ENCODE measurements at regions not wholly inside any gene's neighbourhood (a gene's known extent, or its start where the extent isn't known, plus 50 kb on each side); places are given as distances from the start of the nearest gene placed in this dataset.

- DNase-seq = no peak
Measured at GRCh38 chr4:60216752-60217151, 983.4 kb upstream of the ADGRL3 start.

DNA sequence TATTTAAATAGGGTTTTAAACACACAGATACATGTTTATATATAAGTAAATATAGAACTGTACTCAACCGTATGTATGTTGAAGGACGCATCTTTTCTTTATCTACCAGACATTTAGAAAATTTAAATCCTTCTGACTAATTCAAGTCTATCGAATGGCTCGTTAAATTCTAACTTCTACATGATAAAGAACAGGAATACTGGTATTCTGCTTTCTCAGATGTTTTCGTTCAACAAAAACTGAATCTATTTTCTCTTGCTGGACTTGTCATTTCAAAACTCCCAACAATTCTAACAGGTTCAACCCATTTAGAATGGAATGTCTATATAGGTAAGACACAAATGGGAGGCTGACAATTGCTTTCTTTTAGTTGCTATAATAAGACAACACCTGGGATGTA lies 978.3 kb upstream of the ADGRL3 start:
- DNase-seq = no peak

DNA sequence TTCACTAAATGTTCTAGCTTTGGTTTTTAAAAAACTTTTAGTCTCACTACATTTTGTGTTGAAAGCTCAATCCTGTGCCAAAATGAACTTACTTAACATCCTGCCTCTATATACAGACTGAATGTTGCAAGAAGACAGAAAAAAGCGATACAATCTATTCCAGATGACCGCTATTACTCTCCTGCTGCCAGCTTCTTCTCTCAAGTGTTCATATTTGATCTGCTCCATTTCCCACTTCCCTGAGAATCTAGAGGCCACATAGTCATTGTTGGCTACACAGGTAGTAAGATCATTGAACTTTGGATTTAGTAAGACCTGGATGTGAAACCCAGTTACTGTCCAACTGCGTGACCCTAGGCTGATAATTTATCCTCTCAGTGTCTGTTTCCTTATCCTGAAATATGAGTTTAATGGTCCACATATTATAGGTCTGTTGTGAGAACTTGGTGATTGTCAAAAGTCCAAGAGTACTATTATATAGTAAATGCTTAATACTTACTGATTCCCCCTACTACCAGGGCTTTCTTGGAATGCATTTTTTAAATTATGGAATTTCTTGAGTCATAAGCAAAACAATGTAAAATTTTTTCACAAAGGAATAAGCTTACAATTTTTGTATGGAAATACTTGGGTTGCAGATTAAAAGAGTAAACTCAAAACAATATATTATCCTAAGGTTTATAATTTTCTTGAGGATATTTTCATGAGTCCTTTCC lies 976.8 kb upstream of the ADGRL3 start:
- no peak for DNase-seq

GRCh38 chr4:60241866-60242265 lies 958.3 kb upstream of the ADGRL3 start:
- DNase-seq = no peak

DNA sequence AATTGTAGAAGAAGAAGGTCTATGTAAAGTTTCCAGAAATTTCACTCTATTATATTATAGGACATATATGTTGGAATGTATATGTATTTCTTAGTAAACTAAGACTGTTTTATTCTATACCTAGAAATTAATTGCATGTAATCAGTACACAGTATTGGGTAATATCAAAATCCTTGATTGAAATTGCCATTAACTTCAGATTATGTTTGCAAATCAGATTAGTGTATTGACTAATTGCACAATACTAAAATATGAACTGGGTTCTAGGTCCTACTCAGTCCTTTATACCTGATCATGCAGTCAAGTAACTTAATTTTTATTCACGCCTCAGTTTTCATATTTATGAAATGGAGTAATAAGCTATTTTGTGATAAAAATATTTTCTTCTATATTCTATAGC lies 950.3 kb upstream of the ADGRL3 start:
- DNase-seq = no peak

- no peak for DNase-seq
Measured at GRCh38 chr4:60250657-60251056, 949.5 kb upstream of the ADGRL3 start.

- DNase-seq = no peak
Measured at GRCh38 chr4:60259781-60260180, 940.3 kb upstream of the ADGRL3 start.

- DNase-seq = no peak
Measured at GRCh38 chr4:60266505-60266904, 933.6 kb upstream of the ADGRL3 start.

GRCh38 chr4:60296386-60296785 lies 903.7 kb upstream of the ADGRL3 start:
- DNase-seq = no peak

- DNase-seq = no peak
Measured at GRCh38 chr4:60313611-60314178, 886.4 kb upstream of the ADGRL3 start.

GRCh38 chr4:60314416-60314815 lies 885.7 kb upstream of the ADGRL3 start:
- DNase-seq = no peak

DNA sequence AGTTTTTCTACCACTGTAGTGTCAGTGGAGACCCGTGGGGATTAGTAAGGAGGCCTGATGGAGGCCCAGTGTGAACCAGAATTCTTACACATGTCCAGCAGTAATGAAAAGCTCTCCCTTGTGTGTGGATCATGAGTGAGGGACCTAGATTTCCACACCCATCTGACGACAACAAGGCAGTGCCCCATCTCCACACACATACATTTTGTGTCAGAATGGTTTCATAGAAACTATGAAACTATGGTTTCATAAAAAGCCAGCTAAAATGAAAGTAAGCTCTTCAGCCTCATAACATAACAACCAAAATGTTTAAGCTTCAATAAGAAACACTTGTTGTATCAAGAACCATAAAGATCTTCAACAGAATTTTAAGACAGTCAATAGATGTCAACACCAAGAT lies 884.5 kb upstream of the ADGRL3 start:
- no peak for DNase-seq

DNA sequence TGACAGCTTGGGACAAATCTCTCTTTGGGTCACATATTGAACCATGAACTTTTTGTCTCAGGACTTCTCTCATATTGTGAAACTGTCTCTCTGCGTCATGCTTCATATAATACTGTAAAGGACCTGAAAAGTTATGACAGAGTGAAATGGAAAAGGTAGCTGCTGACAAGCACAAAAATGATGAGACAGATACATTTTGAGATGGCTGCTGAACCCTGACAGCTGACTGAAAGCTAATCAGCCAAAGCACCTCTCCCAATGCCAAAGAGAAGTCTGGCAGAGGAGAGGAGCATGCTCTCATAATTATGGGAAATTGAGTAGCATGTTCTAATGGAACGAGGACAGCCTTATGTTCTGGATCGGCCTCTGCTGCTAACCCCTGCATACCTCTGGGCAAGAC lies 873.4 kb upstream of the ADGRL3 start:
- no peak for DNase-seq

- no peak for DNase-seq
Measured at GRCh38 chr4:60327651-60328050, 872.5 kb upstream of the ADGRL3 start.

DNA sequence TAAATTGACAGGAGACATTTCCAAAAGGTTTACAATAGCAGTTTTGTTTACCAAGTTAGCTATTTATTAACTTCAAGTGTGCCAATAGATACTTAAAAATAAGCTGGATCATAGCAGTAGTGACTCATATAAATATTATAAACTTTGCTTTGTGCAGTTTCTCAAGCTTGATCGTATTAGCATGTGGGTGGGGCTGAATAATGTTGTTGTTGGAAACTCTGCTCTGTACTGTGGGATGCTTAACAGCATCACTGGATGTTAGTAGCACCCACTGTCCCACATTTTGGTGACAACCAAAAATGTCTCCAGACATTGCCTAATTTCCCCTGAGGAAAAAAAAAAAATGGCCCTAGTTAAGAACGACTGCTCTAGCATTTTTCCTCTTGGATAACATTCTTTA lies 855.2 kb upstream of the ADGRL3 start:
- no peak for DNase-seq

DNA sequence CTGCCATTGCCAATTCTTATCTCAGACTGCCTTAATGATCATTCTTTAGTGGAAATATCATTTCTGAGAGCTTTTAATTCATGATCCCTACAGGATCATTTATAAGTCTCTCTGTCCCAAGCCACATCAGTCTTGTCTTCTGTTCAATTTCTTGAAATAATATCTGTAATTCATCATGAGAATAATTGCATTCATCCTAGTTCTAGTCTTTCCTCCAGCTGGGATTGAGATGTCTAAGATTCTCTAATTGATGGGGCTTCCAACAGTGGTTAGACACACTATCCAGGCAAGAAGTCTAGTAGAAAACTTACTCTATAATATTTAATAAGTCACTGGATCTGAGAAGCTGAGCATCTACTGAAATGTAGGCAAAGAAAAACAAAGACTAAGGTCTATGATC lies 854.7 kb upstream of the ADGRL3 start:
- DNase-seq = no peak

GRCh38 chr4:60359746-60360367 lies 840.3 kb upstream of the ADGRL3 start:
- no peak for DNase-seq

- DNase-seq = no peak
Measured at GRCh38 chr4:60365176-60365575, 835.0 kb upstream of the ADGRL3 start.

DNA sequence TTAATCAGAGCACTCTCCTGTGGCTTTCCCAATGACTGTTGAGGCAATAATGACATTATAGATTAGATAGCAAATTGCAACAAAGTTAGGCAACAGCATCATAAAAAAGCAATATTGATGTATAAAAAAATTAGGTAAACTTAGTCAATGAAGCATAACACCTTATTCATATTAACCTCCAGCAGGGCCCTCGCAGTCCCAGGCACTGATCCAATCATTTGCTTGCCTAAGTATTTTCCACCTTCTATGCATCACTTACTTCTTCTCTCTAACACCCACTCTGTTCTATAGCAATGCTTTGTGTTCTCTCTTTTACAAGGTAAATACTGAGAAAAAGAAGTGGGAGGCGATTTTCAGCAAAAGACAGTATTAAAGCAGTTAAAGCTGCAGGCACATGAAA lies 833.5 kb upstream of the ADGRL3 start:
- no peak for DNase-seq

DNA sequence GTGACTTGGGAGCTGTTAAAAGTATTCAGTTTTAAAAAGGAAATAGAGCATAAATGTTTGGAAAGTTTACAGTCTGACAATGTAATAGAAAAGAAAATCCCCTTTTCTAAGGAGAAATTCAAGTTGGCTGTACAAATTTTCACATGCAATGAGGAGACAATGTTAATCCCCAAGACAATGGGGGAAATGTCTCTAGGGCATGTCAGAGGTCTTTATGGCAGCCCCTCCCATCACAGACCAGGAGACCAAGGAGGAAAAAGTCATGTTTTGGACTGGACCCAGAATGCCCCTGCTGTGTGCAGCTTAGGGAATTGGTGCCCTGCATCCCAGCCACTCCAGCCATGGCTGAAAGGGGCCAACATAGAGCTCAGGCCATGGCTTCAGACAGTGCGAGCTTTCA lies 831.1 kb upstream of the ADGRL3 start:
- DNase-seq = no peak

- DNase-seq = no peak
Measured at GRCh38 chr4:60378010-60378409, 822.1 kb upstream of the ADGRL3 start.

DNA sequence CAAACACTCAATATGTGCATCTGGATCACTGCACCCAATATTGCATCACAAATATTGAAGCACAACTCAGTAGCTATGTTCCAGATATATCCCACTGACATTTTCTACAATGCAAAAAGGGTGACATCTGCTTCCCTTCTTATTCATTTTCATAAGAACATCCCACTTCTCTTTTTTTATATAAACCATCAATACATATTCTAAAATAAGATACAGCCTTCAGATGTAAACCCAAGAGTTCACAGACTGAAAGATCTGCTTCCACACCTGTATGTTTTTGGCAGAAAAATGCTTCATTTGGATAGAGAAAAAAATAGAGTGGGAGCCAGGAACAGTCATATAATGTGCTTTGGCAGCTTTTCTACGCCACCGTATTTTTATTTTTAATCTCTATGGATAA lies 815.6 kb upstream of the ADGRL3 start:
- DNase-seq = no peak

DNA sequence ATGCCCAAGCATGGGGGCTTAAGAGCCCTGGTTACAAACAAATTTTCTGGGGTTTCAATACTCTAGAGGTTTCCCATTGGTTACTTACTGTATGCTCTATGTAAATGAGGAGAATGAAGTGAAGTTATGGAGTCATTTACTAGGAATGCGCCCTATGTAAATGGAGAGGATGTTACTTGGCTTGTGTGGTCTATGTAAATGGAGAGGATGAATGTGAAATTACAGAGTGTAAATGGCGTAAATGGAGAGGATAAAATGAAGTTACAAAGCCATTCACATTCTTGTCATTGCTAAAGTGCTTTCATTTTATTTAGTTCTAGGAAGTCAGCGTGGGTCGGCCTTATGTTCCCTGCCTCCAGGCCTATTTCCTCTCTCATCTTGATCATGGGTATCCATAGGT lies 810.5 kb upstream of the ADGRL3 start:
- DNase-seq = no peak

DNA sequence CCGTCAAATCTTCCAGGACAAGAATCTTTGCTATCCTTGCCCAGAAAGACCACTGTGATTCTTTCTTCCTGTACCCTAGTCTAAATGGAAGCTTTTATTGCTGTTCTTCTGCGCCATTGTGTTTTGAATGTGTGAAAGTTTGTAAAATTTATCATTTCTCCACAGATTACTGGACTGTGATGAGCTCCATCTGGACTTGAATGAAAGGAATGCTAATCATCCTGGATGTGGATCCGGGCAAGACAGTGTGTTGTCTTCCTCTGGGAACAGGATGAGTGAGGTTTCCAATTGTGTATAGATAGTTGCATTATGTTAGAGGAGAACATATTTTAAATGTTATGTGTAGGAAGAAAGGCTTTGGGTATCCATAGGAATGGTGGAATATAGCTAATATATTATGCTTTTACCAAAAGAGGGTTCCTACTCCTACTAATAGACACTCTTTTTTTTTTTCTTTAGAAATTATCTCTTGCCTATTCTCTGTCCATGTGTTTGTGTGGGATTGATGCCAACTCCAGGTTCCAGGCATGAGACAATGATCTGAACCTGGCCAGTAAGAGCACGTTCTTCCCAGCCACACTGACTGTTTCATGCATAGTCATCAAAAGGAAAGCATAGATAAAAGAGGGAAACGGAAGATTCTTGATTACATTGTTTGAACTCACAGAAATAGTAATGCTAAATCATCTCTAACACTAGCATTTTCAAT lies 803.6 kb upstream of the ADGRL3 start:
- DNase-seq = no peak

All from NCI-H524 treated with DMSO at 0.1 percent for 48 hours (cell line).